ENCODE measurements at regions not wholly inside any gene's neighbourhood (a gene's known extent, or its start where the extent isn't known, plus 50 kb on each side); places are given as distances from the start of the nearest gene placed in this dataset.

DNA sequence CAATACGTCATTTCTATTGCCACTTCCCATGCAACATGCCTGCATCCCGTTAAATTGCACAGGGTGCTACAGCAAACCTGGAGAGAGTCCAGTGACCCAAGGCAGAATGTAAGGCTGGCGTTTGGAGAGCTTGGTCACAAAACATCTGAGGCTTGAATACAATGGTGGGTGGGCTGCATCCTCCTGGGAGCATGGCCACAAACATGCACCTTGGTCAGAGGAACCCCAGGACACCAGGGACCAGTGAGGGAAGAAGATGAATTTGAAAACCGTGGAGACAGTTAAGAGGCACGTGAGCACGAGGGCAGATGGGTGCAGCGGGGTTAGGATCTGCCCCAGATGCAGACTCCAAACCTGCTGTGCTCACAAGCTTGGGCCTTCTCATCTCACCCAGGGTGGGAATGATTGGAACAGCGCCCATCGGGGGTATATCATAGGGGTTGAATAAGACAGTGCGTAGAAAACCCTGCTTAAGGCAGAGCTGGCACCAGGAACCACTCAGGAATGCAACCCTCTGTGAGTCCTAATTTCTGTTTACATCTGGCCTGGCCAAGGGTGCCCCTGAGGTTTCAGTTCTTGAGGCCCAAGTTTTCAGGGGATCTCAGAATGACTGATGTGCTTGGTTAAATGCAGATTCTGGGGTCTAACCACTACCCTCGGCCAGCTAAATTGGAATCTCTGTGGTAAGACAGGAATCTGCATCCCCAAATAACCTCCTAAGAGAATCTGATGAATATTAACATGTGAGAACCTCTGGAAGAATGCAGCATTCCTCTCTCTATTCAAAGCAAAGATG lies 97.2 kb downstream of the ARL4C start:
- TF ChIP-seq POLR2AphosphoS5 (IDR thresholded peaks at IDR 0.05) (no peak), EZH2 (IDR thresholded peaks at IDR 0.05; ENCODE audit: borderline replicate concordance, insufficient read depth, low read length, poor library complexity, severe bottlenecking) (no peak), MXI1 (conservative IDR thresholded peaks at IDR 0.05; ENCODE audit: poor library complexity, severe bottlenecking) (no peak), RAD21 (conservative IDR thresholded peaks at IDR 0.05) (no peak), SMC3 (conservative IDR thresholded peaks at IDR 0.05; ENCODE audit: poor library complexity) (no peak), EP300 (conservative IDR thresholded peaks at IDR 0.05; ENCODE audit: poor library complexity, severe bottlenecking) (no peak), TAF1 (IDR thresholded peaks at IDR 0.05; ENCODE audit: low read depth) (no peak)
- TF ChIP-seq, protein P1, sequence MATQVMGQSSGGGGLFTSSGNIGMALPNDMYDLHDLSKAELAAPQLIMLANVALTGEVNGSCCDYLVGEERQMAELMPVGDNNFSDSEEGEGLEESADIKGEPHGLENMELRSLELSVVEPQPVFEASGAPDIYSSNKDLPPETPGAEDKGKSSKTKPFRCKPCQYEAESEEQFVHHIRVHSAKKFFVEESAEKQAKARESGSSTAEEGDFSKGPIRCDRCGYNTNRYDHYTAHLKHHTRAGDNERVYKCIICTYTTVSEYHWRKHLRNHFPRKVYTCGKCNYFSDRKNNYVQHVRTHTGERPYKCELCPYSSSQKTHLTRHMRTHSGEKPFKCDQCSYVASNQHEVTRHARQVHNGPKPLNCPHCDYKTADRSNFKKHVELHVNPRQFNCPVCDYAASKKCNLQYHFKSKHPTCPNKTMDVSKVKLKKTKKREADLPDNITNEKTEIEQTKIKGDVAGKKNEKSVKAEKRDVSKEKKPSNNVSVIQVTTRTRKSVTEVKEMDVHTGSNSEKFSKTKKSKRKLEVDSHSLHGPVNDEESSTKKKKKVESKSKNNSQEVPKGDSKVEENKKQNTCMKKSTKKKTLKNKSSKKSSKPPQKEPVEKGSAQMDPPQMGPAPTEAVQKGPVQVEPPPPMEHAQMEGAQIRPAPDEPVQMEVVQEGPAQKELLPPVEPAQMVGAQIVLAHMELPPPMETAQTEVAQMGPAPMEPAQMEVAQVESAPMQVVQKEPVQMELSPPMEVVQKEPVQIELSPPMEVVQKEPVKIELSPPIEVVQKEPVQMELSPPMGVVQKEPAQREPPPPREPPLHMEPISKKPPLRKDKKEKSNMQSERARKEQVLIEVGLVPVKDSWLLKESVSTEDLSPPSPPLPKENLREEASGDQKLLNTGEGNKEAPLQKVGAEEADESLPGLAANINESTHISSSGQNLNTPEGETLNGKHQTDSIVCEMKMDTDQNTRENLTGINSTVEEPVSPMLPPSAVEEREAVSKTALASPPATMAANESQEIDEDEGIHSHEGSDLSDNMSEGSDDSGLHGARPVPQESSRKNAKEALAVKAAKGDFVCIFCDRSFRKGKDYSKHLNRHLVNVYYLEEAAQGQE (IDR thresholded peaks at IDR 0.05; ENCODE audit: borderline replicate concordance): no peak
- TF ChIP-seq, protein P2, sequence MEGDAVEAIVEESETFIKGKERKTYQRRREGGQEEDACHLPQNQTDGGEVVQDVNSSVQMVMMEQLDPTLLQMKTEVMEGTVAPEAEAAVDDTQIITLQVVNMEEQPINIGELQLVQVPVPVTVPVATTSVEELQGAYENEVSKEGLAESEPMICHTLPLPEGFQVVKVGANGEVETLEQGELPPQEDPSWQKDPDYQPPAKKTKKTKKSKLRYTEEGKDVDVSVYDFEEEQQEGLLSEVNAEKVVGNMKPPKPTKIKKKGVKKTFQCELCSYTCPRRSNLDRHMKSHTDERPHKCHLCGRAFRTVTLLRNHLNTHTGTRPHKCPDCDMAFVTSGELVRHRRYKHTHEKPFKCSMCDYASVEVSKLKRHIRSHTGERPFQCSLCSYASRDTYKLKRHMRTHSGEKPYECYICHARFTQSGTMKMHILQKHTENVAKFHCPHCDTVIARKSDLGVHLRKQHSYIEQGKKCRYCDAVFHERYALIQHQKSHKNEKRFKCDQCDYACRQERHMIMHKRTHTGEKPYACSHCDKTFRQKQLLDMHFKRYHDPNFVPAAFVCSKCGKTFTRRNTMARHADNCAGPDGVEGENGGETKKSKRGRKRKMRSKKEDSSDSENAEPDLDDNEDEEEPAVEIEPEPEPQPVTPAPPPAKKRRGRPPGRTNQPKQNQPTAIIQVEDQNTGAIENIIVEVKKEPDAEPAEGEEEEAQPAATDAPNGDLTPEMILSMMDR (IDR thresholded peaks at IDR 0.05; ENCODE audit: poor library complexity, severe bottlenecking): no peak
- Histone ChIP-seq H3K27ac (ENCODE audit: low read length) (no peak overlapping the region), H3K4me3 (ENCODE audit: low read length) (no peak overlapping the region), H3K36me3 (ENCODE audit: insufficient read depth, low read length) (no peaks in the 10 kb centered on the region), H3K9me2 (ENCODE audit: insufficient read depth, low read length) (no peaks in the 10 kb centered on the region), H3K9ac (ENCODE audit: low read length) (no peak overlapping the region), H3F3A (ENCODE audit: insufficient read depth, low read length, poor library complexity, severe bottlenecking) (no peaks in the 10 kb centered on the region), H4K20me1 (ENCODE audit: insufficient read depth) (no peaks in the 10 kb centered on the region), H3K79me2 (replicated peaks; ENCODE audit: insufficient read depth, low read length) (no peaks in the 10 kb centered on the region), H2AFZ (ENCODE audit: low read depth, low read length) (no peak overlapping the region), H3K27me3 (ENCODE audit: insufficient read depth, low read depth, low read length) (no peaks in the 10 kb centered on the region), H3K9me3 (ENCODE audit: low read length) (no peaks in the 10 kb centered on the region), H3K4me2 (ENCODE audit: low read length) (no peak overlapping the region)

DNA sequence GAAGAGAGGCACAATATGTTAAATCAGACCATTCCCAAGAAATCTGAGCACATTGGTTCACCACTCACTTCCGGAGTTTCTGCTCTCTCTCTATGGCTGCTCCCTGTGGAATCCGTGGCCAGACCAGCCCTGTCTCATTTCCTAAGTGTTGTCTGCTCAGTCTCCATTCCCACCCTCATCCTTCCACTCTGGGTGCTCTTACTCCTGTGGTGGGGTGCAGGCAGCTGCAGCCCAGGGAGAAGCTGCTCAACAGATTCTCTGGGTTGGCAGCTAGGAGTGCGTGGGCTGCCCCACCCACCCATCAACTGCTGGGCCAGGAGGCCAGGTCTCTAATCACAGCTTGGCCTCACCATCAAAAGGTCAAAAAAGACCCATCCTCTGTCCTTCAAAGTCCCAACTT lies 98.3 kb downstream of the ARL4C start:
- H3K79me2 ChIP-seq (replicated peaks; ENCODE audit: insufficient read depth, low read length): no peaks in the 10 kb centered on the region
- H4K20me1 ChIP-seq (ENCODE audit: insufficient read depth): no peaks in the 10 kb centered on the region
- no peaks in the 10 kb centered on the region for H3F3A ChIP-seq (ENCODE audit: insufficient read depth, low read length, poor library complexity, severe bottlenecking)
- no peak for TF ChIP-seq MXI1 (conservative IDR thresholded peaks at IDR 0.05; ENCODE audit: poor library complexity, severe bottlenecking)
- TF ChIP-seq EP300 (conservative IDR thresholded peaks at IDR 0.05; ENCODE audit: poor library complexity, severe bottlenecking): no peak
- no peak for TF ChIP-seq SMC3 (conservative IDR thresholded peaks at IDR 0.05; ENCODE audit: poor library complexity)
- TF ChIP-seq RAD21 (conservative IDR thresholded peaks at IDR 0.05): no peak
- TF ChIP-seq TAF1 (IDR thresholded peaks at IDR 0.05; ENCODE audit: low read depth): no peak
- no peak for TF ChIP-seq EZH2 (IDR thresholded peaks at IDR 0.05; ENCODE audit: borderline replicate concordance, insufficient read depth, low read length, poor library complexity, severe bottlenecking)
- TF ChIP-seq POLR2AphosphoS5 (IDR thresholded peaks at IDR 0.05): no peak
- TF ChIP-seq, protein P1 (IDR thresholded peaks at IDR 0.05; ENCODE audit: borderline replicate concordance): no peak
- TF ChIP-seq, protein P2 (IDR thresholded peaks at IDR 0.05; ENCODE audit: poor library complexity, severe bottlenecking): no peak
- no peak overlapping the region for H2AFZ ChIP-seq (ENCODE audit: low read depth, low read length)
- no peak overlapping the region for H3K4me3 ChIP-seq (ENCODE audit: low read length)
- no peaks in the 10 kb centered on the region for H3K36me3 ChIP-seq (ENCODE audit: insufficient read depth, low read length)
- no peaks in the 10 kb centered on the region for H3K9me3 ChIP-seq (ENCODE audit: low read length)
- no peak overlapping the region for H3K9ac ChIP-seq (ENCODE audit: low read length)
- no peaks in the 10 kb centered on the region for H3K27me3 ChIP-seq (ENCODE audit: insufficient read depth, low read depth, low read length)
- no peaks in the 10 kb centered on the region for H3K9me2 ChIP-seq (ENCODE audit: insufficient read depth, low read length)
- no peak overlapping the region for H3K27ac ChIP-seq (ENCODE audit: low read length)
- H3K4me2 ChIP-seq (ENCODE audit: low read length): no peak overlapping the region
